HG03469 (cell line): ENCODE measurements at regions not wholly inside any gene's neighbourhood (a gene's known extent, or its start where the extent isn't known, plus 50 kb on each side); places are given as distances from the start of the nearest gene placed in this dataset.
"Not testable (repeated sequence)": the region's sequence is repeated elsewhere in the genome, so short reads cannot be mapped to it uniquely, and the experiment has no call there.

Experiments
- ATAC-seq: cut with Tn5 transposase; IDR thresholded peaks from one replicate; pipeline ENCODE4 v1.9.1; 2021; ENCODE audit warnings: mild to moderate bottlenecking, moderate library complexity, moderate number of reproducible peaks; ENCODE audit not compliant: unreplicated experiment

GRCh38 chr6:11307226-11307625 is 74.8 kb upstream of the NEDD9 start:
- no peak for ATAC-seq

GRCh38 chr6:11304946-11305345 is 72.5 kb upstream of the NEDD9 start:
- ATAC-seq: no peak

- not testable (repeated sequence) for ATAC-seq
Observed at GRCh38 chr6:11299876-11300428, 67.5 kb upstream of the NEDD9 start.

- not testable (repeated sequence) for ATAC-seq
Observed at GRCh38 chr6:11299421-11299784, 66.9 kb upstream of the NEDD9 start.

- no peak for ATAC-seq
Observed at GRCh38 chr6:11298651-11299420, 66.4 kb upstream of the NEDD9 start.

- ATAC-seq: no peak
Observed at GRCh38 chr6:11297376-11297729, 64.9 kb upstream of the NEDD9 start.

- ATAC-seq: no peak
Observed at GRCh38 chr6:11296449-11297375, 64.2 kb upstream of the NEDD9 start.

GRCh38 chr6:11295969-11296368 is 63.5 kb upstream of the NEDD9 start:
- ATAC-seq: no peak

GRCh38 chr6:11294228-11294627 is 61.8 kb upstream of the NEDD9 start:
- ATAC-seq: no peak

GRCh38 chr6:11292594-11293236 is 60.2 kb upstream of the NEDD9 start:
- no peak for ATAC-seq

GRCh38 chr6:11292091-11292490 is 59.6 kb upstream of the NEDD9 start:
- no peak for ATAC-seq

- no peak for ATAC-seq
Observed at GRCh38 chr6:11291582-11291981, 59.1 kb upstream of the NEDD9 start.

GRCh38 chr6:11290027-11290426 is 57.6 kb upstream of the NEDD9 start:
- no peak for ATAC-seq

GRCh38 chr6:11288065-11288464 is 55.6 kb upstream of the NEDD9 start:
- ATAC-seq: no peak

GRCh38 chr6:11284996-11285395 is 52.5 kb upstream of the NEDD9 start:
- no peak for ATAC-seq

- ATAC-seq: no peak
Observed at GRCh38 chr6:11283629-11284028, 51.2 kb upstream of the NEDD9 start.

- no peak for ATAC-seq
Observed at GRCh38 chr6:11282875-11283274, 50.4 kb upstream of the NEDD9 start.
